ENCODE measurements at regions not wholly inside any gene's neighbourhood (a gene's known extent, or its start where the extent isn't known, plus 50 kb on each side); places are given as distances from the start of the nearest gene placed in this dataset.

GRCh38 chr10:120286280-120286679 is 170.7 kb upstream of the PLPP4 start:
- no peak for DNase-seq
- Histone ChIP-seq H3K4me1 (peaks cover 14% of the 10 kb centered on the region), H3K36me3 (no peaks in the 10 kb centered on the region), H3K9me3 (no peaks in the 10 kb centered on the region), H3K4me3 (ENCODE audit: low read depth, low read length) (no peak overlapping the region), H3K27me3 (no peaks in the 10 kb centered on the region)
- no peak for TF ChIP-seq CTCF (IDR thresholded peaks at IDR 0.05; ENCODE audit: low read depth, low read length)

GRCh38 chr10:120300513-120300912 is 156.5 kb upstream of the PLPP4 start:
- DNase-seq = no peak
- TF ChIP-seq CTCF (IDR thresholded peaks at IDR 0.05; ENCODE audit: low read depth, low read length) = no peak
- Histone ChIP-seq H3K4me3 (ENCODE audit: low read depth, low read length) (no peak overlapping the region), H3K9me3 (no peaks in the 10 kb centered on the region), H3K27me3 (no peaks in the 10 kb centered on the region), H3K4me1 (no peaks in the 10 kb centered on the region), H3K36me3 (no peaks in the 10 kb centered on the region)

GRCh38 chr10:120308589-120308988 is 148.4 kb upstream of the PLPP4 start:
- H3K27me3 ChIP-seq = no peaks in the 10 kb centered on the region
- DNase-seq = peak; percentile 15
- no peak for TF ChIP-seq CTCF (IDR thresholded peaks at IDR 0.05; ENCODE audit: low read depth, low read length)
- no peaks in the 10 kb centered on the region for H3K36me3 ChIP-seq
- H3K9me3 ChIP-seq = no peaks in the 10 kb centered on the region
- no peak overlapping the region for H3K4me3 ChIP-seq (ENCODE audit: low read depth, low read length)
- peaks cover 15% of the 10 kb centered on the region for H3K4me1 ChIP-seq

- no peak overlapping the region for H3K4me3 ChIP-seq (ENCODE audit: low read depth, low read length)
- no peaks in the 10 kb centered on the region for H3K36me3 ChIP-seq
- no peak for TF ChIP-seq CTCF (IDR thresholded peaks at IDR 0.05; ENCODE audit: low read depth, low read length)
- no peak for DNase-seq
- no peaks in the 10 kb centered on the region for H3K27me3 ChIP-seq
- H3K9me3 ChIP-seq = no peaks in the 10 kb centered on the region
- peaks cover 13% of the 10 kb centered on the region for H3K4me1 ChIP-seq
Observed at GRCh38 chr10:120313715-120314114, 143.3 kb upstream of the PLPP4 start.

- Histone ChIP-seq H3K36me3 (no peaks in the 10 kb centered on the region), H3K9me3 (no peaks in the 10 kb centered on the region), H3K27me3 (no peaks in the 10 kb centered on the region), H3K4me1 (peaks cover 11% of the 10 kb centered on the region), H3K4me3 (ENCODE audit: low read depth, low read length) (no peak overlapping the region)
- TF ChIP-seq CTCF (IDR thresholded peaks at IDR 0.05; ENCODE audit: low read depth, low read length) = no peak
- DNase-seq = no peak
Observed at GRCh38 chr10:120314442-120314841, 142.6 kb upstream of the PLPP4 start.

GRCh38 chr10:120318862-120319261 is 138.2 kb upstream of the PLPP4 start:
- Histone ChIP-seq H3K27me3 (no peaks in the 10 kb centered on the region), H3K36me3 (no peaks in the 10 kb centered on the region), H3K4me1 (peaks cover 16% of the 10 kb centered on the region), H3K9me3 (no peaks in the 10 kb centered on the region), H3K4me3 (ENCODE audit: low read depth, low read length) (0 out of 2 replicates have a peak overlapping the region, but pooled peaks have one; percentile 4)
- TF ChIP-seq CTCF (IDR thresholded peaks at IDR 0.05; ENCODE audit: low read depth, low read length) = no peak
- peak; percentile 32 for DNase-seq
